ENCODE measurements at regions not wholly inside any gene's neighbourhood (a gene's known extent, or its start where the extent isn't known, plus 50 kb on each side); places are given as distances from the start of the nearest gene placed in this dataset.

DNA sequence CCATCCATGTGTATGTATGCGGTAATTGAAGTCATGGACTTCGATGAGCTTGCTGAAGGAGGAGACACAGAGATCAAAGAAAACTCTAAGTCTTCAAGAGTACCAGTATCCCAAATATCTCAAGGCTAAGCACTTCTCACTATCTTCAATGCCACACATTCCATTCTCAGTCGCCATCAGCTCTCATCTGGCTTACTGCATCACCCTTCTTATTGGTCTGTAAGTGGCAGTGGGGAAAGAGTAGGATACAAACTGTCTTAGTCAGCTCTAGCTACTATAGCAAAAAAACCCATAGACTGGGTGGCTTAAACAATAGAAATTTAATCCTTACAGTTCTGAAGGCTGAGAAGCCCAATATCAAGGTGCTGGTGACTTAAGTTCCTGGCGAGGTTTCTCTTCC is 218.7 kb downstream of the POSTN start:
- Histone ChIP-seq H3K9me3 (ENCODE audit: control insufficient read depth, insufficient read depth, low read depth, low read length) (no peaks in the 10 kb centered on the region), H3K4me3 (ENCODE audit: low read depth, low read length) (no peak overlapping the region), H3K36me3 (ENCODE audit: control insufficient read depth in 2 of 2, insufficient read depth in 1 of 2, low read length in 2 of 2) (no peaks in the 10 kb centered on the region), H3K4me1 (ENCODE audit: control insufficient read depth, insufficient read depth, low read length) (no peaks in the 10 kb centered on the region), H3K27ac (ENCODE audit: extremely low read depth, low read depth, low read length) (no peak overlapping the region)
- ChIA-PET POLR2A (no interaction called here), CTCF (no interaction called here)
- TF ChIP-seq ZBTB20 (tag by site-specific recombination; IDR thresholded peaks at IDR 0.05) (no peak), ZNF624 (tag by site-specific recombination; IDR thresholded peaks at IDR 0.05) (no peak), MEIS1 (CRISPR knock-in tag; IDR thresholded peaks at IDR 0.05; ENCODE audit: borderline replicate concordance) (no peak), BCL11A (tag by site-specific recombination; IDR thresholded peaks at IDR 0.05; ENCODE audit: low read depth) (no peak), ZBTB8A (tag by site-specific recombination; IDR thresholded peaks at IDR 0.05) (no peak), GFI1B (tag by site-specific recombination; IDR thresholded peaks at IDR 0.05) (no peak), ZNF132 (tag by site-specific recombination; IDR thresholded peaks at IDR 0.05; ENCODE audit: borderline replicate concordance) (no peak), ZSCAN23 (tag by site-specific recombination; IDR thresholded peaks at IDR 0.05) (no peak), ZNF521 (tag by site-specific recombination; IDR thresholded peaks at IDR 0.05) (no peak), SP3 (tag by site-specific recombination; IDR thresholded peaks at IDR 0.05) (no peak), ZNF292 (tag by site-specific recombination; IDR thresholded peaks at IDR 0.05; ENCODE audit: borderline replicate concordance, low read depth) (no peak), ZNF23 (tag by site-specific recombination; IDR thresholded peaks at IDR 0.05; ENCODE audit: borderline replicate concordance) (no peak)

DNA sequence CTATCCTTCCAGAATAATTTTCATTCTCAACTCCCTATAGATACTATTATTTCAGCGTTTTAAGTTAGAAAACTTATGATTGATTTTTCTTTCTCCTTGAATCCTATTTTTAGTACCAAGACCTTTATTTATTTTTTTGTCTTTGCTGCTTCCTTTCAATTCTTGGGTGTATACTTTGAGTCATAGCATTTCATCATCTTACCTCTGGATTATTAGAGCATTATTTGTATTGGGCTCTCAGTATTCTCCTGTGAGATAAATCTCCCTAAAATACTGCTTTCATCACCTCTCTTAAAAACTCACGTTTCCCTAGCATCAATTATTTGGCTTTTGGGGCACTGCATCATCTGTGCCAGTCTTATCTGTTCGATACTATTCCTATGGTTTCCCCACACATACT is 222.8 kb downstream of the POSTN start:
- CTCF ChIA-PET: no interaction called here
- H3K27ac ChIP-seq (ENCODE audit: extremely low read depth, low read depth, low read length): no peak overlapping the region
- no peaks in the 10 kb centered on the region for H3K9me3 ChIP-seq (ENCODE audit: control insufficient read depth, insufficient read depth, low read depth, low read length)
- no peaks in the 10 kb centered on the region for H3K4me1 ChIP-seq (ENCODE audit: control insufficient read depth, insufficient read depth, low read length)
- no peak overlapping the region for H3K4me3 ChIP-seq (ENCODE audit: low read depth, low read length)
- POLR2A ChIA-PET: no interaction called here
- no peaks in the 10 kb centered on the region for H3K36me3 ChIP-seq (ENCODE audit: control insufficient read depth in 2 of 2, insufficient read depth in 1 of 2, low read length in 2 of 2)
- TF ChIP-seq ZNF830 (tag by site-specific recombination; IDR thresholded peaks at IDR 0.05; ENCODE audit: low read depth): no peak
- TF ChIP-seq ZNF529 (tag by site-specific recombination; IDR thresholded peaks at IDR 0.05; ENCODE audit: insufficient replicate concordance): no peak
- TF ChIP-seq ZNF843 (tag by site-specific recombination; IDR thresholded peaks at IDR 0.05): no peak
- TF ChIP-seq ZNF585B (tag by site-specific recombination; IDR thresholded peaks at IDR 0.05): no peak
- TF ChIP-seq, protein P1, sequence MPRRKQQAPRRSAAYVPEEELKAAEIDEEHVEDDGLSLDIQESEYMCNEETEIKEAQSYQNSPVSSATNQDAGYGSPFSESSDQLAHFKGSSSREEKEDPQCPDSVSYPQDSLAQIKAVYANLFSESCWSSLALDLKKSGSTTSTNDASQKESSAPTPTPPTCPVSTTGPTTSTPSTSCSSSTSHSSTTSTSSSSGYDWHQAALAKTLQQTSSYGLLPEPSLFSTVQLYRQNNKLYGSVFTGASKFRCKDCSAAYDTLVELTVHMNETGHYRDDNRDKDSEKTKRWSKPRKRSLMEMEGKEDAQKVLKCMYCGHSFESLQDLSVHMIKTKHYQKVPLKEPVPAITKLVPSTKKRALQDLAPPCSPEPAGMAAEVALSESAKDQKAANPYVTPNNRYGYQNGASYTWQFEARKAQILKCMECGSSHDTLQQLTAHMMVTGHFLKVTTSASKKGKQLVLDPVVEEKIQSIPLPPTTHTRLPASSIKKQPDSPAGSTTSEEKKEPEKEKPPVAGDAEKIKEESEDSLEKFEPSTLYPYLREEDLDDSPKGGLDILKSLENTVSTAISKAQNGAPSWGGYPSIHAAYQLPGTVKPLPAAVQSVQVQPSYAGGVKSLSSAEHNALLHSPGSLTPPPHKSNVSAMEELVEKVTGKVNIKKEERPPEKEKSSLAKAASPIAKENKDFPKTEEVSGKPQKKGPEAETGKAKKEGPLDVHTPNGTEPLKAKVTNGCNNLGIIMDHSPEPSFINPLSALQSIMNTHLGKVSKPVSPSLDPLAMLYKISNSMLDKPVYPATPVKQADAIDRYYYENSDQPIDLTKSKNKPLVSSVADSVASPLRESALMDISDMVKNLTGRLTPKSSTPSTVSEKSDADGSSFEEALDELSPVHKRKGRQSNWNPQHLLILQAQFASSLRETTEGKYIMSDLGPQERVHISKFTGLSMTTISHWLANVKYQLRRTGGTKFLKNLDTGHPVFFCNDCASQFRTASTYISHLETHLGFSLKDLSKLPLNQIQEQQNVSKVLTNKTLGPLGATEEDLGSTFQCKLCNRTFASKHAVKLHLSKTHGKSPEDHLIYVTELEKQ (tag by site-specific recombination; IDR thresholded peaks at IDR 0.05; ENCODE audit: borderline replicate concordance): no peak
- TF ChIP-seq, protein P2, sequence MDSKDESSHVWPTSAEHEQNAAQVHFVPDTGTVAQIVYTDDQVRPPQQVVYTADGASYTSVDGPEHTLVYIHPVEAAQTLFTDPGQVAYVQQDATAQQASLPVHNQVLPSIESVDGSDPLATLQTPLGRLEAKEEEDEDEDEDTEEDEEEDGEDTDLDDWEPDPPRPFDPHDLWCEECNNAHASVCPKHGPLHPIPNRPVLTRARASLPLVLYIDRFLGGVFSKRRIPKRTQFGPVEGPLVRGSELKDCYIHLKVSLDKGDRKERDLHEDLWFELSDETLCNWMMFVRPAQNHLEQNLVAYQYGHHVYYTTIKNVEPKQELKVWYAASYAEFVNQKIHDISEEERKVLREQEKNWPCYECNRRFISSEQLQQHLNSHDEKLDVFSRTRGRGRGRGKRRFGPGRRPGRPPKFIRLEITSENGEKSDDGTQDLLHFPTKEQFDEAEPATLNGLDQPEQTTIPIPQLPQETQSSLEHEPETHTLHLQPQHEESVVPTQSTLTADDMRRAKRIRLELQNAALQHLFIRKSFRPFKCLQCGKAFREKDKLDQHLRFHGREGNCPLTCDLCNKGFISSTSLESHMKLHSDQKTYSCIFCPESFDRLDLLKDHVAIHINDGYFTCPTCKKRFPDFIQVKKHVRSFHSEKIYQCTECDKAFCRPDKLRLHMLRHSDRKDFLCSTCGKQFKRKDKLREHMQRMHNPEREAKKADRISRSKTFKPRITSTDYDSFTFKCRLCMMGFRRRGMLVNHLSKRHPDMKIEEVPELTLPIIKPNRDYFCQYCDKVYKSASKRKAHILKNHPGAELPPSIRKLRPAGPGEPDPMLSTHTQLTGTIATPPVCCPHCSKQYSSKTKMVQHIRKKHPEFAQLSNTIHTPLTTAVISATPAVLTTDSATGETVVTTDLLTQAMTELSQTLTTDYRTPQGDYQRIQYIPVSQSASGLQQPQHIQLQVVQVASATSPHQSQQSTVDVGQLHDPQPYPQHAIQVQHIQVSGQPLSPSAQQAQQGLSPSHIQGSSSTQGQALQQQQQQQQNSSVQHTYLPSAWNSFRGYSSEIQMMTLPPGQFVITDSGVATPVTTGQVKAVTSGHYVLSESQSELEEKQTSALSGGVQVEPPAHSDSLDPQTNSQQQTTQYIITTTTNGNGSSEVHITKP (tag by site-specific recombination; IDR thresholded peaks at IDR 0.05): no peak
- TF ChIP-seq SCRT2 (tag by site-specific recombination; IDR thresholded peaks at IDR 0.05): no peak
- TF ChIP-seq, protein P3, sequence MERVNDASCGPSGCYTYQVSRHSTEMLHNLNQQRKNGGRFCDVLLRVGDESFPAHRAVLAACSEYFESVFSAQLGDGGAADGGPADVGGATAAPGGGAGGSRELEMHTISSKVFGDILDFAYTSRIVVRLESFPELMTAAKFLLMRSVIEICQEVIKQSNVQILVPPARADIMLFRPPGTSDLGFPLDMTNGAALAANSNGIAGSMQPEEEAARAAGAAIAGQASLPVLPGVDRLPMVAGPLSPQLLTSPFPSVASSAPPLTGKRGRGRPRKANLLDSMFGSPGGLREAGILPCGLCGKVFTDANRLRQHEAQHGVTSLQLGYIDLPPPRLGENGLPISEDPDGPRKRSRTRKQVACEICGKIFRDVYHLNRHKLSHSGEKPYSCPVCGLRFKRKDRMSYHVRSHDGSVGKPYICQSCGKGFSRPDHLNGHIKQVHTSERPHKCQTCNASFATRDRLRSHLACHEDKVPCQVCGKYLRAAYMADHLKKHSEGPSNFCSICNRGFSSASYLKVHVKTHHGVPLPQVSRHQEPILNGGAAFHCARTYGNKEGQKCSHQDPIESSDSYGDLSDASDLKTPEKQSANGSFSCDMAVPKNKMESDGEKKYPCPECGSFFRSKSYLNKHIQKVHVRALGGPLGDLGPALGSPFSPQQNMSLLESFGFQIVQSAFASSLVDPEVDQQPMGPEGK (tag by site-specific recombination; IDR thresholded peaks at IDR 0.05): no peak
- TF ChIP-seq, protein P4, sequence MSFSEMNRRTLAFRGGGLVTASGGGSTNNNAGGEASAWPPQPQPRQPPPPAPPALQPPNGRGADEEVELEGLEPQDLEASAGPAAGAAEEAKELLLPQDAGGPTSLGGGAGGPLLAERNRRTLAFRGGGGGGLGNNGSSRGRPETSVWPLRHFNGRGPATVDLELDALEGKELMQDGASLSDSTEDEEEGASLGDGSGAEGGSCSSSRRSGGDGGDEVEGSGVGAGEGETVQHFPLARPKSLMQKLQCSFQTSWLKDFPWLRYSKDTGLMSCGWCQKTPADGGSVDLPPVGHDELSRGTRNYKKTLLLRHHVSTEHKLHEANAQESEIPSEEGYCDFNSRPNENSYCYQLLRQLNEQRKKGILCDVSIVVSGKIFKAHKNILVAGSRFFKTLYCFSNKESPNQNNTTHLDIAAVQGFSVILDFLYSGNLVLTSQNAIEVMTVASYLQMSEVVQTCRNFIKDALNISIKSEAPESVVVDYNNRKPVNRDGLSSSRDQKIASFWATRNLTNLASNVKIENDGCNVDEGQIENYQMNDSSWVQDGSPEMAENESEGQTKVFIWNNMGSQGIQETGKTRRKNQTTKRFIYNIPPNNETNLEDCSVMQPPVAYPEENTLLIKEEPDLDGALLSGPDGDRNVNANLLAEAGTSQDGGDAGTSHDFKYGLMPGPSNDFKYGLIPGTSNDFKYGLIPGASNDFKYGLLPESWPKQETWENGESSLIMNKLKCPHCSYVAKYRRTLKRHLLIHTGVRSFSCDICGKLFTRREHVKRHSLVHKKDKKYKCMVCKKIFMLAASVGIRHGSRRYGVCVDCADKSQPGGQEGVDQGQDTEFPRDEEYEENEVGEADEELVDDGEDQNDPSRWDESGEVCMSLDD (tag by site-specific recombination; IDR thresholded peaks at IDR 0.05): no peak
- TF ChIP-seq, protein P5, sequence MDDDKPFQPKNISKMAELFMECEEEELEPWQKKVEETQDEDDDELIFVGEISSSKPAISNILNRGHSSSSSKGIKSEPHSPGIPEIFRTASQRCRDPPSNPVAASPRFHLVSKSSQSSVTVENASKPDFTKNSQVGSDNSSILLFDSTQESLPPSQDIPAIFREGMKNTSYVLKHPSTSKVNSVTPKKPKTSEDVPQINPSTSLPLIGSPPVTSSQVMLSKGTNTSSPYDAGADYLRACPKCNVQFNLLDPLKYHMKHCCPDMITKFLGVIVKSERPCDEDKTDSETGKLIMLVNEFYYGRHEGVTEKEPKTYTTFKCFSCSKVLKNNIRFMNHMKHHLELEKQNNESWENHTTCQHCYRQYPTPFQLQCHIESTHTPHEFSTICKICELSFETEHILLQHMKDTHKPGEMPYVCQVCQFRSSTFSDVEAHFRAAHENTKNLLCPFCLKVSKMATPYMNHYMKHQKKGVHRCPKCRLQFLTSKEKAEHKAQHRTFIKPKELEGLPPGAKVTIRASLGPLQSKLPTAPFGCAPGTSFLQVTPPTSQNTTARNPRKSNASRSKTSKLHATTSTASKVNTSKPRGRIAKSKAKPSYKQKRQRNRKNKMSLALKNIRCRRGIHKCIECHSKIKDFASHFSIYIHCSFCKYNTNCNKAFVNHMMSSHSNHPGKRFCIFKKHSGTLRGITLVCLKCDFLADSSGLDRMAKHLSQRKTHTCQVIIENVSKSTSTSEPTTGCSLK (tag by site-specific recombination; IDR thresholded peaks at IDR 0.05): no peak

Data from HEK293 (cell line).